SK-N-SH treated with all-trans-retinoic acid at 6 μM for 48 hours (cell line): ENCODE measurements at regions not wholly inside any gene's neighbourhood (a gene's known extent, or its start where the extent isn't known, plus 50 kb on each side); places are given as distances from the start of the nearest gene placed in this dataset.
"Not testable (repeated sequence)": the region's sequence is repeated elsewhere in the genome, so short reads cannot be mapped to it uniquely, and the experiment has no call there.

Experiments used
- ATAC-seq: fragments of 200-7000 bp; cut with Tn5 transposase; 3 replicates; pipeline ENCODE4 v1.9.1; 2020; ENCODE audit warnings: mild to moderate bottlenecking, moderate library complexity
- ARNTL ChIP-seq: fragments of 450-650 bp; formaldehyde crosslinking; IDR thresholded peaks from 2 replicates; pipeline ENCODE4 v1.5.0; 2020; ENCODE audit warnings: low read depth, mild to moderate bottlenecking, moderate library complexity, borderline replicate concordance
- BACH2 ChIP-seq: fragments of 250-450 bp; sonication (Bioruptor Pico); IDR thresholded peaks from 2 replicates; pipeline ENCODE4 v1.9.0; 2021; ENCODE audit warnings: mild to moderate bottlenecking, borderline replicate concordance
- CREB5 ChIP-seq: fragments of 250-450 bp; sonication (Bioruptor Pico); IDR thresholded peaks from 2 replicates; pipeline ENCODE4 v1.5.1; 2020; ENCODE audit warnings: low read depth, mild to moderate bottlenecking, moderate library complexity
- CSDC2 ChIP-seq: fragments of 250-450 bp; sonication (Bioruptor Pico); IDR thresholded peaks from 2 replicates; pipeline ENCODE4 v1.5.0; 2020; ENCODE audit warnings: mild to moderate bottlenecking, moderate library complexity
- CSRNP3 ChIP-seq: fragments of 250-450 bp; sonication (Bioruptor Pico); IDR thresholded peaks from 2 replicates; pipeline ENCODE4 v1.5.1; 2021; ENCODE audit warnings: mild to moderate bottlenecking, moderate library complexity
- ESRRG ChIP-seq: fragments of 250-450 bp; sonication (Bioruptor Pico); IDR thresholded peaks from 2 replicates; pipeline ENCODE4 v1.6.1; 2021; ENCODE audit warnings: mild to moderate bottlenecking
- GLIS3 ChIP-seq: fragments of 250-450 bp; sonication (Bioruptor Pico); IDR thresholded peaks from 2 replicates; pipeline ENCODE4 v1.5.0; 2020; ENCODE audit warnings: mild to moderate bottlenecking, moderate library complexity
- ISL1 ChIP-seq: fragments of 250-450 bp; sonication (Bioruptor Pico); IDR thresholded peaks from 2 replicates; pipeline ENCODE4 v2.1.2; 2022; ENCODE audit warnings: mild to moderate bottlenecking, moderate library complexity
- OSR1 ChIP-seq: fragments of 250-450 bp; sonication (Bioruptor Pico); IDR thresholded peaks from 2 replicates; pipeline ENCODE4 v1.8.0; 2022; ENCODE audit warnings: moderate library complexity, mild to moderate bottlenecking, inconsistent platforms
- PATZ1 ChIP-seq: fragments of 250-450 bp; sonication (Bioruptor Pico); IDR thresholded peaks from 2 replicates; pipeline ENCODE4 v1.8.0; 2020; ENCODE audit warnings: mild to moderate bottlenecking, moderate library complexity, borderline replicate concordance
- PPARA ChIP-seq: fragments of 250-450 bp; sonication (Bioruptor Pico); IDR thresholded peaks from 2 replicates; pipeline ENCODE4 v1.5.0; 2020; ENCODE audit warnings: mild to moderate bottlenecking, borderline replicate concordance
- RARB ChIP-seq: fragments of 250-450 bp; sonication (Bioruptor Pico); IDR thresholded peaks from 2 replicates; pipeline ENCODE4 v1.8.0; 2021; ENCODE audit warnings: mild to moderate bottlenecking, moderate library complexity
- SNAI2 ChIP-seq: fragments of 250-450 bp; sonication (Bioruptor Pico); IDR thresholded peaks from 2 replicates; pipeline ENCODE4 v1.5.0; 2020; ENCODE audit warnings: mild to moderate bottlenecking, moderate library complexity
- TCF4 ChIP-seq: fragments of 250-450 bp; sonication (Bioruptor Pico); IDR thresholded peaks from 2 replicates; pipeline ENCODE4 v1.8.0; 2021; ENCODE audit warnings: mild to moderate bottlenecking, moderate library complexity, borderline replicate concordance
- TOX ChIP-seq: fragments of 250-450 bp; sonication (Bioruptor Pico); IDR thresholded peaks from 2 replicates; pipeline ENCODE4 v1.8.0; 2021; ENCODE audit warnings: mild to moderate bottlenecking, moderate library complexity, borderline replicate concordance
- TSHZ2 ChIP-seq: fragments of 250-450 bp; sonication (Bioruptor Pico); IDR thresholded peaks from 2 replicates; pipeline ENCODE4 v1.5.0; 2020; ENCODE audit warnings: mild to moderate bottlenecking, moderate library complexity
- ZC3H10 ChIP-seq: fragments of 250-450 bp; sonication (Bioruptor Pico); IDR thresholded peaks from 2 replicates; pipeline ENCODE4 v1.5.1; 2021; ENCODE audit warnings: mild to moderate bottlenecking, moderate library complexity
- ZFP3 ChIP-seq: fragments of 250-450 bp; sonication (Bioruptor Pico); IDR thresholded peaks from 2 replicates; pipeline ENCODE4 v1.5.0; 2020; ENCODE audit warnings: mild to moderate bottlenecking, moderate library complexity
- ZFP30 ChIP-seq: fragments of 450-650 bp; formaldehyde crosslinking; IDR thresholded peaks from 2 replicates; pipeline ENCODE4 v1.5.0; 2022; ENCODE audit warnings: mild to moderate bottlenecking, moderate library complexity
- ZNF70 ChIP-seq: fragments of 450-650 bp; formaldehyde crosslinking; IDR thresholded peaks from 2 replicates; pipeline ENCODE4 v1.5.0; 2020; ENCODE audit warnings: mild to moderate bottlenecking, moderate library complexity

GRCh38 chr6:28824793-28825731, 98.7 kb downstream of the TRIM27 start:
- peak; percentile 49; the same call in 2 of the 3 replicates for ATAC-seq
- TF ChIP-seq ZC3H10 (no peak), ESRRG (no peak), TOX (no peak)

GRCh38 chr6:28825732-28826293, 98.0 kb downstream of the TRIM27 start:
- TF ChIP-seq ARNTL (CRISPR knock-in tag) (no peak), BACH2 (CRISPR knock-in tag) (no peak), CREB5 (CRISPR knock-in tag) (no peak), ZC3H10 (no peak), ZFP3 (no peak), CSDC2 (CRISPR knock-in tag) (no peak), ESRRG (no peak), ZNF70 (CRISPR knock-in tag) (no peak), PPARA (no peak), RARB (CRISPR knock-in tag) (no peak), PATZ1 (no peak), OSR1 (no peak), SNAI2 (no peak), TCF4 (CRISPR knock-in tag) (no peak), ZFP30 (no peak), ISL1 (CRISPR knock-in tag) (no peak), CSRNP3 (no peak), GLIS3 (CRISPR knock-in tag) (no peak), TSHZ2 (CRISPR knock-in tag) (no peak)
- ATAC-seq = no peak

- not testable (repeated sequence) for ATAC-seq
These were observed 92.1 kb downstream of the TRIM27 start for GRCh38 chr6:28831683-28832082.

GRCh38 chr6:28836703-28837102, 87.1 kb downstream of the TRIM27 start:
- ATAC-seq = not testable (repeated sequence)

GRCh38 chr6:28838289-28838633, 85.5 kb downstream of the TRIM27 start:
- ATAC-seq = peak; percentile 80
- TF ChIP-seq ZNF70 (CRISPR knock-in tag) (no peak), ZFP3 (peak; percentile 26; the same call in 1 of the 2 replicates)
- TF ChIP-seq, all 23 proteins: peak for 1
